Amygdala (tissue), 56 donors: ENCODE measurements at regions not wholly inside any gene's neighbourhood (a gene's known extent, or its start where the extent isn't known, plus 50 kb on each side); places are given as distances from the start of the nearest gene placed in this dataset.

Experiments
- DNase-seq, 56 donors: peaks; one replicate each; lab custom pipeline; 2025; lab: John Stamatoyannopoulos, UW

- no peak for DNase-seq
Measured at GRCh38 chr15:67011617-67012005, 53.8 kb upstream of the SMAD3 start.

DNA sequence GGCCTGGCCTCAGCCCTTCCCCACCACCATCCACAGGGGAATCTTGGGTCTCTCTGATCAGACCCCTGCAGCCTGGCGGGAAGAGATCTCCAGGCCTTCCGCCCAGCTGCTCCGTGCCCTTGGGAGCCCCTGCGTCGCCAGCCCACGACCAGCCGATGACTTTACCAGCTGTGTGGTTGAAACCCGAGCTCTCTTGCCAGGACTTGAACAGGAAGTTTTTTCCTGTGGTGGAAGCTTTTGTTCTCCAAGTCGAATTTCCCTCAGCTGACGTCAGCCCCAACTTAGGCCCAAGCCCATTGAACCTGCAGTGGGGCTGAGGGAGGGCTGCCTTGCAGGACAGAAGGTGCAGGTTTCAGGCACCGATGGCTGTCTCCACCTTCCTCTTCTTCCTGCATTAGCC is 51.7 kb upstream of the SMAD3 start:
- DNase-seq: no peak
